Hepatocyte (in vitro differentiated cells): ENCODE measurements at regions not wholly inside any gene's neighbourhood (a gene's known extent, or its start where the extent isn't known, plus 50 kb on each side); places are given as distances from the start of the nearest gene placed in this dataset.

Experiments
- EZH2 ChIP-seq: fragments of 200-600 bp; sonication (generic); IDR thresholded peaks from 2 replicates; pipeline ENCODE4 v1.6.1; 2016; ENCODE audit warnings: antibody characterized with exemption, mild to moderate bottlenecking, borderline replicate concordance
- EZH2phosphoT487 ChIP-seq: fragments of 200-600 bp; sonication (generic); IDR thresholded peaks from one replicate; pipeline ENCODE4 v1.6.1; 2018; ENCODE audit warnings: antibody characterized with exemption, mild to moderate bottlenecking, low read depth, moderate library complexity; ENCODE audit not compliant: unreplicated experiment, severe bottlenecking
- TF ChIP-seq, protein P1 (sequence below): fragments of 200-600 bp; sonication (generic); IDR thresholded peaks from 2 replicates; pipeline ENCODE4 v1.5.1; 2016; ENCODE audit warnings: antibody characterized with exemption, mild to moderate bottlenecking; ENCODE audit not compliant: poor library complexity

DNA sequence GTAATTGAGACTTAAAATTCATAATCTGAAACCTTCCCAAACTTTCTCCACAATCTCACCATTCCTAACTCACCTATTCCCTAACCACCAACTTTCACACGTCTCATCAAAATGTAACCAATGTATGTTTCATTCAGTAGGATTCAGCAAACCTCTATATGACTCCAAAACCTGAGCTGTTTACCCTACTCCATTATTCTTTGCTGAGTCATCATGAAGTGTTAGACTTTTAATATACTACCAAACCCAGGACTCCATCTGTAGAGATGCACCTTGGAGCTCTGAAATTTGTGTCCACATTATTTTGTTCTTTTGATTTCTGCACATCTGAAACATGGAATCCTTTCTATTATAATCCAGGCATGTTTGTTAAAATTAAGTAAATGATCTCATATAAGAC is 727.0 kb upstream of the PIK3C3 start:
- TF ChIP-seq EZH2phosphoT487 (no peak), EZH2 (no peak)
- TF ChIP-seq, protein P1, sequence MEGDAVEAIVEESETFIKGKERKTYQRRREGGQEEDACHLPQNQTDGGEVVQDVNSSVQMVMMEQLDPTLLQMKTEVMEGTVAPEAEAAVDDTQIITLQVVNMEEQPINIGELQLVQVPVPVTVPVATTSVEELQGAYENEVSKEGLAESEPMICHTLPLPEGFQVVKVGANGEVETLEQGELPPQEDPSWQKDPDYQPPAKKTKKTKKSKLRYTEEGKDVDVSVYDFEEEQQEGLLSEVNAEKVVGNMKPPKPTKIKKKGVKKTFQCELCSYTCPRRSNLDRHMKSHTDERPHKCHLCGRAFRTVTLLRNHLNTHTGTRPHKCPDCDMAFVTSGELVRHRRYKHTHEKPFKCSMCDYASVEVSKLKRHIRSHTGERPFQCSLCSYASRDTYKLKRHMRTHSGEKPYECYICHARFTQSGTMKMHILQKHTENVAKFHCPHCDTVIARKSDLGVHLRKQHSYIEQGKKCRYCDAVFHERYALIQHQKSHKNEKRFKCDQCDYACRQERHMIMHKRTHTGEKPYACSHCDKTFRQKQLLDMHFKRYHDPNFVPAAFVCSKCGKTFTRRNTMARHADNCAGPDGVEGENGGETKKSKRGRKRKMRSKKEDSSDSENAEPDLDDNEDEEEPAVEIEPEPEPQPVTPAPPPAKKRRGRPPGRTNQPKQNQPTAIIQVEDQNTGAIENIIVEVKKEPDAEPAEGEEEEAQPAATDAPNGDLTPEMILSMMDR = no peak
